Epidermal melanocyte (primary cell): ENCODE measurements at regions not wholly inside any gene's neighbourhood (a gene's known extent, or its start where the extent isn't known, plus 50 kb on each side); places are given as distances from the start of the nearest gene placed in this dataset.
A peak's percentile ranks its signal among the peaks of the same experiment; 100 is the strongest.
"Not testable (repeated sequence)": the region's sequence is repeated elsewhere in the genome, so short reads cannot be mapped to it uniquely, and the experiment has no call there.

Experiments used
- DNase-seq: peaks from one replicate; pipeline ENCODE4 v3.0.0; 2011; ENCODE audit warnings: low spot score; ENCODE audit not compliant: insufficient read length

GRCh38 chr17:71793518-71793917 lies 327.3 kb upstream of the SOX9 start:
- DNase-seq, result no peak

DNA sequence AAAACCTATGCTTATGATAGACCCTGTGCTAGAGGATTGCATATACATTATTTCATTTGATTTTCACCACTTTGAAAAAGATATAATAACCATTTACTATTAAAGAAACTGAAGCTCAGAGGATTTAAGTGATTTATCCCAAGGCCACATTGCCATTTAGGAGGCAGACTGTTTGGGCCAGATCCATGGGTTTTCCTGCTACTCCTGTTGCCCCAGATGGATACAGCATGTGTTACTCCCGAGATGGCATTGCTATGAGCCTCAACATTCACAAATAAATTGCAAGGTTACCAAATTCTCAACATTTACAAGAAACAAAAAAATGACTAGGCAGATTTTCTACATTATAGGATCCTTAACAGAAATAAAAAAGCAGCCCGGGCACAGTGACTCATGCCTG lies 322.1 kb upstream of the SOX9 start:
- DNase-seq, result no peak

DNA sequence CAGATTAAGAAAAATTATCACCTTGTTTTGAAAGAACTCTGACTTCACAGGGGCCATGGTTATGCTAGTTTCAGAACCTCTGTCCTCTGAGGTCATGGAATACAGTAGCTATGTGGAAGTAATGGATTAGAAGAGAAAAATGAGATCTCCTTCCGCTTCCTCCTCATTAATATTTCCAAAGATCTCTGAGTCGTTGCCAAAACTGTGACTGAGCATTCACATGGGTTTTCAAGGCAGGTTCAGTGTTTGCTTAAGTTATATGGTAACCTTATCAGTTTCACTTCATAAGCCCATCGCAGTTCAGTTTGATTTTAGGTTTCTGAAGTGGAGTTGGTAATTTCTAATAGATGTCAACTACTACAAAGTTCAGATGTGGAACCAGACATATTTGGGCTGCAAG lies 321.2 kb upstream of the SOX9 start:
- no peak for DNase-seq

- no peak for DNase-seq
These were observed 319.5 kb upstream of the SOX9 start for GRCh38 chr17:71801301-71801700.

DNA sequence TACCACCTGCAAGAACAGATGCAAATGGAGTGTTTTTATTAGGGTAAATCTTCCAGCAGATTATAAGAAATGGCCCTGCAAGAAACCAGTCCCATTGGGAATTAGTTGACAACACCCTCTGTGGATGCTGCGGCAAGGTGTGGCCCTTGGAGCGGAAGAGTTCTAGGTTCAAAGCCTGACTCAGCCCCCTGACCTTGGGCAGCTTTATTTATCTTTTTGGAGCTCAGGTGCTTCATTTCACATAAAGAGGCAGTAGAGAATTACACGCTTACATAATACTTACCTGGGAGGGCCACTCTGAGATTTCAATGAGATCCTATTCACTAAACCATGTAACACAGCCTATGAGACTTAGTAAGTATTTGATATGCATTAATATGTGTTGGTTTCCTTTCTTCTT lies 318.2 kb upstream of the SOX9 start:
- no peak for DNase-seq

DNA sequence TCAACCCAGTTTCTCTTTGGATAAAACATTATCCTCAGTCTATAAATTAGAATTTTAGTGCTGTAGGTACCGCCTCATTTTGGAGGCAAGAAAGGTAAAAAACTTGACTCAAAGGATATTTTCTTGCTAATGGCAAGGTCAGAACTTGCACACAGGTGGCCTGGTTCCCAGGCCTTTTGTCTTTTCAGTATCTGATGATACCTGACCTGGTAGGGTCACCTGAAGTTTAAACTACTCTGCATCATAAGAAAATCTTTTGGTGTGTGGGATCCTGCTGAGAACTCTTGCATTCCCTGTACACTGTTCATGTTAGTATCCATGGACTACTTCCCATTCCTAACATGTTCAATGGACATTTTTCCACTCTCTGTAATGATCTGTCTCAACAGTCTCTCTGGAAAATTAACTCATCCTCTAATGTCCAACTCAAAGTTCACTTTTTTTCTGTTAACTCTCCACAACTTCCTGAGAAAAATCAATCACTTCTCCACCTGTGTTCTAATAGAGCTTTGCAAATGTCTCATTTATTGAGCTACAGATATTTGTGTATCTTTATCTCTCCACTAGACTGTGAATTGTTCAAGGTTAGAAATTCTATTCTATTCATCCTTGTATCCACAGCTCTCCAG lies 317.1 kb upstream of the SOX9 start:
- DNase-seq, result no peak

DNA sequence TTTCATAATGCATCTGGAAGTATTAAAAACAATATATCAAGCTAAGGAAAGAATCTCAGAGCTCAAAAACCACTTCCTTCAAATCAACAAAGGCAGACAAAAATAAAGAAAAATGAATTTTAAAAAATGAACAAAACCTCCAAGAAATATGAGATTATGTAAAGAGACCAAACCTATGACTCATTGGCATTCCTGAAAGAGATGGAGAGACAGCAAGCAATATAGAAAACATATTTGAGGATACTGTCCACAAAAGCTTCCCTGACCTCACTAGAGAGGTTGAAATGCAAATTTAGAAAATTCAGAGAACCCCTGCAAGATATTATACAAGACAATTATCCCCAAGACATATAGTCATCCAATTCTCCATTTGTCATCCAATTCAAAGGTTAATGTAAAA lies 311.3 kb upstream of the SOX9 start:
- DNase-seq, result no peak

GRCh38 chr17:71813861-71814260 lies 307.0 kb upstream of the SOX9 start:
- not testable (repeated sequence) for DNase-seq

DNA sequence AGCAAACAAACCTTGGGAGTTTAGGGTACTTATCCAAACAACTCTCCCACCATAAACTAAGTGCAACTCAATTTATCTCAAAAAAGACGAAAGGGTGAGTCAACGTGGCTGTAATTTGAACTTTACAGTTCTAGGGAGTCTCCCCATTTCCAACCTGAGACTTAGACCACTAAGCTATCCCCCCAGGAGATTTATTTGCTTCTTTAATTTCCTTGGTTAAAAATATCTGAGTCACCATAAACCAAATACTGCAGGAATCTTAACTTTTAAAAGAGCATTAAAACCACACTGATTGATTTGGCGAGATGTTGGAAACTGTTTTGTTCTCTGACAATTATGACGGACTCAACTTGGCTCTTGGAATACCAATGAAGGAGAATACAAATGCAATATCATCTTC lies 299.3 kb upstream of the SOX9 start:
- DNase-seq, result no peak

DNA sequence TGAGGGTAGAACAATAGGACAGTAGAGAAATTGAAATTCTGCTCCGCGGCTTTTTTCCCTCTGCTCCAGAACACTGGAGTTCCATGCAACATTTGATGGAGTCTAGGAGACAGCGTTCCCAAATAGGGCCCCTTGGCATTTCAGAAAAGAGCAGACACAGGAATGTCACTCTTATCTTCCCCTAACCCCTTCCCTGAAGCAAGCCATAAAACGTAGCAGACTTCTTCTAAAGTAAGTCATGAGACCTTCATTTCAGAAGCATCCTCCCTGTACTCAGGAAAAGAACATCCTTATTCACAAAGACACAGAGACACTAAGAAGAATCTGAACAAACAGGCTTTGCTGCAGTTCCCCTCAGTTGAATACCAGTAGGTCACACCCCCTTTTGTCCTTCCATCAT lies 296.1 kb upstream of the SOX9 start:
- DNase-seq, result no peak

- no peak for DNase-seq
These were observed 295.1 kb upstream of the SOX9 start for GRCh38 chr17:71825687-71826086.

GRCh38 chr17:71828182-71828596 lies 292.6 kb upstream of the SOX9 start:
- DNase-seq, result peak; percentile 21

GRCh38 chr17:71830866-71831265 lies 290.0 kb upstream of the SOX9 start:
- DNase-seq, result no peak

DNA sequence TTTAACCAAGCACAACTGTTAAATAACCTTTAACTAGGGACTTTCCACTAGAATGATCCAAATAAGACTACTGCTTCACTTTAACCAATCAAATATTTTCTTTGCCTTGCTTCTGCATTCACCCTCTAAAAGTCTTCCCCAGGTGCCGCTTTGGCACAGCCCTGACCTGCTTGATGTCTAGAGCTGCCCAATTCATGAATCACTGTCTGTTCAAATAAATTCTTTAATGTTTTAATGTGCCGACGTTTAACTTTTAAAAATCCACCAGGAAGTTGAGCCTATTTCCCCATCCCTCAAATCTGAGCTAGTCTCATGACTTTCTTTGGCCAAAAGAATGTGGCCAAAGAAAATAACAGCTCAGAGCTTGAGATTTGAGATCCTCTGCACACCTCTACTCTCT lies 277.8 kb upstream of the SOX9 start:
- DNase-seq, result no peak

- DNase-seq, result no peak
These were observed 275.5 kb upstream of the SOX9 start for GRCh38 chr17:71845337-71845736.

GRCh38 chr17:71846561-71847110 lies 274.2 kb upstream of the SOX9 start:
- no peak for DNase-seq

DNA sequence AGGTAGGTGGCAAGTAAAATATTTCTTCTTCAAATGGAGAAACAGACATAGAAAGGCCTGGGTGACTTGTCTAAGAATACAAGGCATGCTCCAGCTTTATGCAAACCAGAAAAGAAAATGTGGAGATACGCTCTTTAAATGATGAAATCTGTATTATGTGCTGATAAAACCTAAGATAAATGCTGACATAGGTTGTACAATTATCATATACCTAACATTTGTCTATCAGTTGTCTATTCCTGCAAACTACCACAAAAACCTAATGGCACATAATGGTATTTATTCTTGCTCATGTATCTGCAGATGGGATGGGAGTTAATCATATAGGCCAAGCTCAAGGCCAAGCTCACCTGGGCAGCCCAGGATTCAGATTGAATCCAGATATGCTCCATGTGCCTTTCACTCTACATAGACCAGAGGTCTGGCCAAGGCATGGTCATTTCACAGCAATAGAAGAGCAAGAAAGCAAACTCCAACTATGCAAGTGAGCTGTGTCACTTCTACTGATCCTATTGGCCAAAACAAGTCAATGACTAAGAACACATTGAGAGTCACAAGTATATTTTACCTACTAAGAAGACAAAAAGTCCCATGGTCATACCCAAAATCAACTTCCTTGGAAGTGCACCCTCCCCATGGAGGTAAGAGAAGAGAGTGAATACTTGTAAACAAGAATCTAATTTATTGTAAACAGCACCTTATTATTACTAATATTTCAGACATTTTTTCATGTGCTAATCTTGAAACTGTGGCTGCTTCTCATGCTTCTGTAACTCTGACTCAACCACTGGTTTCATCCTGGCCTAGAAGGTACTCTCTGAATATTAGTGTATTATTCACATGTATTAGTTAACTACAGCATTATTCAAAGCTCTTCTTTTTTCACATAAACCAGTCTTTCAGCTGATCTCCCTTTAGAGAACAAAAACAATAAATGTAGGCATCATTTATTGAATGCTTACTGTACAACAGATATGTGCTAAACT lies 270.7 kb upstream of the SOX9 start:
- DNase-seq, result no peak

- DNase-seq, result no peak
These were observed 270.0 kb upstream of the SOX9 start for GRCh38 chr17:71850812-71851211.

- DNase-seq, result no peak
These were observed 265.8 kb upstream of the SOX9 start for GRCh38 chr17:71855010-71855409.

DNA sequence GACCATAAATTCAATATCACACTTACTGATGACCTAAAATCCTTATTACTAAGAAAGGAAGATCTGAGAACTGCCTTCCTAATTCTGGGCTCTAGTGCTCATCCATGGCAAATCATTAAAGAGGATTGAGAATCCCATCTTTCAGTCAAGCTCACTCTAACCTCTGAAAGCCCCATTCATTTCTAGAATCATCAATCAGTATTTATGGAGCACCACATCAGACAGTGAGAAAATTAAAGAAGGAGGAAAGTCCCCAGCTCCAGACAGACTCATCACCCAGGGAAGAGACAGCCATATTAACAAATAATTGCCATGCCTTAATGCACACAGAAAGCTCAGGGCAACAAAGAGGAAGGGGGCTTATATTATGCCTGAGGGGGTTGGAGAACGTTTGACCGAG lies 256.1 kb upstream of the SOX9 start:
- DNase-seq, result no peak

- DNase-seq, result no peak
These were observed 254.7 kb upstream of the SOX9 start for GRCh38 chr17:71866095-71866494.

DNA sequence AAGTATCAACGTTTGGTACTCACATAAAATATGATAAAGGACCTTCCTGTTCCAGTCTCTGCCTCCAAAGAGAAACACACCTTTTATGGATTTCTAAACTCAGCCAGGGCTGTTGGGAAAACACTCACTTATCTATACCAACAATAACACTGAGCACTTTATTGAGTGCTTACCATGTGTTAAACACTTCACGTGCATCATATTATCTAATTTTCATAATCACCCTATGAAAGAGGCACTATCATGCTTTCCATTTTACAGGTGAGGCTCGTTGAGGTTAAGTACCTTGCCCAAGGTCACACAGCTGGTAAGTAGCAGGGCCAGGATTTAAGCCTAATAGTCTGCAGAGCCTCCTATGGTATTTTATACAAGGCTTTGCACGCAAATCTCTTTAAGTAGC lies 251.5 kb upstream of the SOX9 start:
- no peak for DNase-seq
